ENCODE measurements at regions not wholly inside any gene's neighbourhood (a gene's known extent, or its start where the extent isn't known, plus 50 kb on each side); places are given as distances from the start of the nearest gene placed in this dataset.

DNA sequence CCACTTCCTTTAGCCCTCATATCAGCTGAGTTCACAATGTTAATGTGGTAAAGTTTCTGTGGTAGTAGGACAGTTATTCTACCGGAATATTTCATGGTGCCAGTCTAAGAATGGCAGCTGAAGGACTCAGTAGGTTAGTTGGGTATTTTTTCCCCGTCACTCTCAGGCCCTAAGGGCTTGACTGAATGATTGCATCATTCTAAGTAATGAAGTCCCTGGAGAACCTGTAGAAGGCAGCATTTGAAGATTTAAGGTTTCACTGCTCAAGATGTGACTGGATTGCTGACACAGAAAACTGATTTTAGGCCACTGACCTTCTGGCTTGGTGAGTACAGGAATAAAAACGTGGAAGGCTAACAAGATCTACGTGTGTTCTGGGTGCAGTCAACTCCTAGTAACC is 657.3 kb downstream of the PCDH19 start:
- Histone ChIP-seq H3K9ac (ENCODE audit: insufficient read depth, low read length, poor library complexity, severe bottlenecking) (no peak overlapping the region), H3K36me3 (replicated peaks in 1 of 2; ENCODE audit: control insufficient read depth in 1 of 2, insufficient read depth in 2 of 2, low read length in 2 of 2) (no peaks in the 10 kb centered on the region), H2AFZ (ENCODE audit: insufficient read depth, low read depth, low read length, poor library complexity, severe bottlenecking) (no peak overlapping the region), H3K79me2 (ENCODE audit: insufficient read depth, low read length) (no peaks in the 10 kb centered on the region), H3K27ac (ENCODE audit: low read depth in 1 of 2, low read length in 2 of 2) (no peak overlapping the region), H3K4me1 (ENCODE audit: control insufficient read depth in 1 of 2, insufficient read depth in 2 of 2, low read length in 2 of 2) (no peaks in the 10 kb centered on the region), H3K9me3 (replicated peaks in 1 of 2; ENCODE audit: control insufficient read depth in 1 of 2, insufficient read depth in 1 of 2, low read length in 2 of 2) (peaks cover 0 to 2% of the 10 kb centered on the region in 2 donors), H3K27me3 (ENCODE audit: control insufficient read depth in 2 of 2, insufficient read depth in 2 of 2, low read length in 2 of 2) (no peaks in the 10 kb centered on the region), H4K20me1 (ENCODE audit: insufficient read depth, low read length) (no peaks in the 10 kb centered on the region), H3K4me3 (replicated peaks in 1 of 3; ENCODE audit: low read depth in 2 of 3, low read length in 3 of 3) (no peak overlapping the region), H3K4me2 (replicated peaks; ENCODE audit: extremely low read depth, low read length, poor library complexity, severe bottlenecking) (no peak overlapping the region)
- TF ChIP-seq, protein P1, sequence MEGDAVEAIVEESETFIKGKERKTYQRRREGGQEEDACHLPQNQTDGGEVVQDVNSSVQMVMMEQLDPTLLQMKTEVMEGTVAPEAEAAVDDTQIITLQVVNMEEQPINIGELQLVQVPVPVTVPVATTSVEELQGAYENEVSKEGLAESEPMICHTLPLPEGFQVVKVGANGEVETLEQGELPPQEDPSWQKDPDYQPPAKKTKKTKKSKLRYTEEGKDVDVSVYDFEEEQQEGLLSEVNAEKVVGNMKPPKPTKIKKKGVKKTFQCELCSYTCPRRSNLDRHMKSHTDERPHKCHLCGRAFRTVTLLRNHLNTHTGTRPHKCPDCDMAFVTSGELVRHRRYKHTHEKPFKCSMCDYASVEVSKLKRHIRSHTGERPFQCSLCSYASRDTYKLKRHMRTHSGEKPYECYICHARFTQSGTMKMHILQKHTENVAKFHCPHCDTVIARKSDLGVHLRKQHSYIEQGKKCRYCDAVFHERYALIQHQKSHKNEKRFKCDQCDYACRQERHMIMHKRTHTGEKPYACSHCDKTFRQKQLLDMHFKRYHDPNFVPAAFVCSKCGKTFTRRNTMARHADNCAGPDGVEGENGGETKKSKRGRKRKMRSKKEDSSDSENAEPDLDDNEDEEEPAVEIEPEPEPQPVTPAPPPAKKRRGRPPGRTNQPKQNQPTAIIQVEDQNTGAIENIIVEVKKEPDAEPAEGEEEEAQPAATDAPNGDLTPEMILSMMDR (IDR thresholded peaks at IDR 0.05): no peak
- WGBS (ENCODE audit: insufficient coverage): no CpG with 5 or more reads among the region's 4 CpGs
- no peak overlapping the region for H3K4me3 Mint-ChIP-seq
- no peaks in the 10 kb centered on the region for H3K36me3 Mint-ChIP-seq
- H3K27ac Mint-ChIP-seq: no peak overlapping the region
- no peaks in the 10 kb centered on the region for H3K4me1 Mint-ChIP-seq
- no peak for DNase-seq
- peaks cover 0 to 15% (median 3%) of the 10 kb centered on the region in 7 donors for H3K9me3 Mint-ChIP-seq
- H3K27me3 Mint-ChIP-seq (ENCODE audit: low read depth in 3 of 3): peaks cover 0 to 1% (median 0%) of the 10 kb centered on the region in 3 donors
- intact Hi-C loops (cut with micrococcal nuclease): no loop called here

DNA sequence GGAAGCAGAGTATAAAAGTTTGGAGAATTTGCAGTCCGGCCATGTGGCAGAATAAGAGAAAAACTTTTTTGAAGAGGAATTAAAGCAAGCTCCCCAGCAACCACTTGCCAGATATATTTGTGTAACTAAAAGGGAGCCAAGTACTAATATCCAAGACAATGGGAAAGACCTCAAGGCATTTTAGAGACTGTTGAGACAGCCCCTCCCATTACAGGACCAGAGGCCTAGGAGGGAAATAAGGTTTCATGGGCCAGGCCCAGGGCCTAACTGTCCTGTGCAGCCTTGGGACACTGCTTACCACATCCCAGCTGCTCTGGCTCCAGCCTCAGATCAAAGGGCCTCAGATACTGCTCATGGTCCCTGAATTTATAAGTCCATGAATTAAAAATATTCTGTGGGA is 659.4 kb downstream of the PCDH19 start:
- peaks cover 0 to 8% (median 5%) of the 10 kb centered on the region in 7 donors for H3K9me3 Mint-ChIP-seq
- Histone ChIP-seq H3K9ac (ENCODE audit: insufficient read depth, low read length, poor library complexity, severe bottlenecking) (no peak overlapping the region), H3K9me3 (replicated peaks in 1 of 2; ENCODE audit: control insufficient read depth in 1 of 2, insufficient read depth in 1 of 2, low read length in 2 of 2) (no peaks in the 10 kb centered on the region), H2AFZ (ENCODE audit: insufficient read depth, low read depth, low read length, poor library complexity, severe bottlenecking) (no peak overlapping the region), H3K27me3 (ENCODE audit: control insufficient read depth in 2 of 2, insufficient read depth in 2 of 2, low read length in 2 of 2) (no peaks in the 10 kb centered on the region), H3K4me2 (replicated peaks; ENCODE audit: extremely low read depth, low read length, poor library complexity, severe bottlenecking) (no peak overlapping the region), H3K4me1 (ENCODE audit: control insufficient read depth in 1 of 2, insufficient read depth in 2 of 2, low read length in 2 of 2) (no peaks in the 10 kb centered on the region), H4K20me1 (ENCODE audit: insufficient read depth, low read length) (no peaks in the 10 kb centered on the region), H3K79me2 (ENCODE audit: insufficient read depth, low read length) (no peaks in the 10 kb centered on the region), H3K36me3 (replicated peaks in 1 of 2; ENCODE audit: control insufficient read depth in 1 of 2, insufficient read depth in 2 of 2, low read length in 2 of 2) (no peaks in the 10 kb centered on the region), H3K27ac (ENCODE audit: low read depth in 1 of 2, low read length in 2 of 2) (no peak overlapping the region), H3K4me3 (replicated peaks in 1 of 3; ENCODE audit: low read depth in 2 of 3, low read length in 3 of 3) (no peak overlapping the region)
- no CpG with 5 or more reads among the region's 1 CpG for WGBS (ENCODE audit: insufficient coverage)
- intact Hi-C loops (cut with micrococcal nuclease): no loop called here
- H3K27me3 Mint-ChIP-seq (ENCODE audit: low read depth in 3 of 3): peaks cover 0 to 1% (median 0%) of the 10 kb centered on the region in 3 donors
- H3K4me1 Mint-ChIP-seq: no peaks in the 10 kb centered on the region
- H3K4me3 Mint-ChIP-seq: no peak overlapping the region
- DNase-seq: no peak
- no peak overlapping the region for H3K27ac Mint-ChIP-seq
- TF ChIP-seq, protein P1 (IDR thresholded peaks at IDR 0.05): no peak
- no peaks in the 10 kb centered on the region for H3K36me3 Mint-ChIP-seq
